SK-N-SH (cell line): ENCODE measurements at regions not wholly inside any gene's neighbourhood (a gene's known extent, or its start where the extent isn't known, plus 50 kb on each side); places are given as distances from the start of the nearest gene placed in this dataset.

Experiments
- CTCF ChIA-PET: fragments of 300-600, 350-600 bp; formaldehyde crosslinking; extraction: SDS; loops from one replicate; lab custom pipeline; 2021; lab: Yijun Ruan, JAX
- POLR2A ChIA-PET: fragments of 350-600 bp; sonication (Branson Sonifier 250); formaldehyde crosslinking; extraction: SDS; loops from one replicate; lab custom pipeline; 2020; ENCODE audit warnings: antibody characterized with exemption, inconsistent platforms; lab: Yijun Ruan, JAX
- DNase-seq: peaks from one replicate; pipeline ENCODE4 v3.0.0; 2012
- H2AFZ ChIP-seq: fragments of 200-600 bp; sonication (generic); 2 replicates; pipeline ENCODE4 v1.8.1; 2016; ENCODE audit warnings: antibody characterized with exemption, mild to moderate bottlenecking, low read depth
- H3F3A ChIP-seq: fragments of 200-600 bp; sonication (generic); replicated peaks from 2 replicates; pipeline ENCODE3; 2016; ENCODE audit warnings: antibody characterized with exemption, mild to moderate bottlenecking; ENCODE audit not compliant: insufficient read depth
- H3K27ac ChIP-seq, 2 experiments: fragments of 200-500 bp in 1 of 2; fragments of 200-600 bp in 1 of 2; sonication (Bioruptor generic) in 1 of 2; sonication (generic), shearing (Covaris generic) in 1 of 2; 2 replicates each; pipeline versions ENCODE4 v1.5.1 to v1.6.1; 2014 to 2016; ENCODE audit warnings: low read depth in 2 of 2, inconsistent platforms in 1 of 2, low read length in 1 of 2, mild to moderate bottlenecking in 1 of 2, mixed read lengths in 1 of 2
- H3K27me3 ChIP-seq: fragments of 200-600 bp; sonication (generic), shearing (Covaris generic); 2 replicates; pipeline ENCODE4 v1.6.1; 2016; ENCODE audit warnings: mixed run types; ENCODE audit not compliant: insufficient read depth
- H3K36me3 ChIP-seq, 2 experiments: fragments of 200-500 bp in 1 of 2; fragments of 200-600 bp in 1 of 2; sonication (Bioruptor generic) in 1 of 2; sonication (generic) in 1 of 2; replicated peaks in 1 of 2; 2 replicates each; pipeline versions ENCODE3 to v1.5.1; 2014 to 2016; ENCODE audit warnings: low read length in 1 of 2, mild to moderate bottlenecking in 1 of 2; ENCODE audit not compliant: insufficient read depth in 2 of 2, control insufficient read depth in 1 of 2
- H3K4me1 ChIP-seq, 2 experiments: fragments of 200-500 bp in 1 of 2; fragments of 200-600 bp in 1 of 2; sonication (Bioruptor generic) in 1 of 2; sonication (generic), shearing (Covaris generic) in 1 of 2; 2 replicates each; pipeline versions ENCODE4 v1.5.1 to v1.6.1; 2014 to 2016; ENCODE audit warnings: low read depth in 1 of 2, low read length in 1 of 2, mixed run types in 1 of 2; ENCODE audit not compliant: insufficient read depth in 2 of 2, control insufficient read depth in 1 of 2
- H3K4me2 ChIP-seq: fragments of 200-600 bp; sonication (generic), shearing (Covaris generic); 2 replicates; pipeline ENCODE4 v1.6.1; 2017; ENCODE audit warnings: mixed run types
- H3K4me3 ChIP-seq, 2 experiments: fragments of 200-500 bp in 1 of 2; fragments of 200-600 bp in 1 of 2; sonication (Bioruptor generic) in 1 of 2; sonication (generic), shearing (Covaris generic) in 1 of 2; 2 replicates each; pipeline versions ENCODE4 v1.5.1 to v1.8.1; 2014 to 2016; ENCODE audit warnings: low read depth in 2 of 2, inconsistent platforms in 1 of 2, low read length in 1 of 2, mild to moderate bottlenecking in 1 of 2, mixed read lengths in 1 of 2, moderate library complexity in 1 of 2
- H3K79me2 ChIP-seq: fragments of 200-600 bp; sonication (generic); 2 replicates; pipeline ENCODE4 v1.8.1; 2017; ENCODE audit warnings: mild to moderate bottlenecking; ENCODE audit not compliant: insufficient read depth
- H3K9ac ChIP-seq: fragments of 200-600 bp; sonication (generic); 2 replicates; pipeline ENCODE4 v1.6.1; 2017; ENCODE audit warnings: mixed run types
- H3K9me2 ChIP-seq: fragments of 200-600 bp; sonication (generic); 2 replicates; pipeline ENCODE4 v1.6.1; 2017; ENCODE audit warnings: mixed run types
- H3K9me3 ChIP-seq: fragments of 200-600 bp; sonication (generic); 2 replicates; pipeline ENCODE4 v1.6.1; 2017; ENCODE audit warnings: mixed run types, mild to moderate bottlenecking, moderate library complexity
- H4K20me1 ChIP-seq: fragments of 200-600 bp; sonication (generic); 2 replicates; pipeline ENCODE4 v1.6.1; 2017; ENCODE audit warnings: mild to moderate bottlenecking, mixed run types; ENCODE audit not compliant: insufficient read depth
- CHD2 ChIP-seq: fragments of 150-350 bp; IDR thresholded peaks from 2 replicates; pipeline ENCODE4 v1.6.1; 2018; ENCODE audit warnings: low read length; ENCODE audit not compliant: partially characterized antibody
- ELF1 ChIP-seq: IDR thresholded peaks from 2 replicates; pipeline ENCODE4 v1.4.0; 2012
- EP300 ChIP-seq, 2 experiments: IDR thresholded peaks; 2 replicates each; pipeline versions ENCODE4 v1.4.0 to v1.6.1; 2012; ENCODE audit warnings: borderline replicate concordance in 1 of 2, low read depth in 1 of 2, low read length in 1 of 2
- EZH2phosphoT487 ChIP-seq: fragments of 200-600 bp; sonication (generic); IDR thresholded peaks from 2 replicates; pipeline ENCODE4 v1.6.1; 2017; ENCODE audit warnings: low read depth, mixed run types, mild to moderate bottlenecking, antibody characterized with exemption, moderate library complexity, borderline replicate concordance
- FOSL2 ChIP-seq: IDR thresholded peaks from 2 replicates; pipeline ENCODE4 v1.4.0; 2012; ENCODE audit warnings: low read depth, mild to moderate bottlenecking, moderate library complexity, borderline replicate concordance
- JUND ChIP-seq: IDR thresholded peaks from 2 replicates; pipeline ENCODE4 v1.4.0; 2012
- NFIC ChIP-seq: IDR thresholded peaks from 2 replicates; pipeline ENCODE4 v1.4.0; 2012; ENCODE audit warnings: borderline replicate concordance
- TAF1 ChIP-seq: IDR thresholded peaks from 2 replicates; pipeline ENCODE4 v1.6.1; 2012; ENCODE audit warnings: low read depth, mild to moderate bottlenecking, low read length, moderate library complexity, borderline replicate concordance
- TEAD4 ChIP-seq: IDR thresholded peaks from 2 replicates; pipeline ENCODE4 v1.4.0; 2012; ENCODE audit warnings: mild to moderate bottlenecking, borderline replicate concordance; ENCODE audit not compliant: insufficient read depth
- ZBTB33 ChIP-seq: IDR thresholded peaks from 2 replicates; pipeline ENCODE4 v1.4.0; 2012; ENCODE audit warnings: low read depth, borderline replicate concordance
- WGBS: methylation state at CpG from one replicate; pipeline ENCODE4 v1.1.6; 2017; ENCODE audit warnings: low lambda C conversion rate; 5-methylcytosine and 5-hydroxymethylcytosine counted together

- Histone ChIP-seq H4K20me1 (no peaks in the 10 kb centered on the region), H3K9me2 (no peaks in the 10 kb centered on the region), H2AFZ (no peak overlapping the region), H3F3A (no peaks in the 10 kb centered on the region), H3K27ac (no peak overlapping the region), H3K79me2 (no peaks in the 10 kb centered on the region), H3K4me2 (no peak overlapping the region), H3K9me3 (no peaks in the 10 kb centered on the region), H3K9ac (no peak overlapping the region), H3K4me3 (no peak overlapping the region), H3K4me1 (no peaks in the 10 kb centered on the region), H3K36me3 (no peaks in the 10 kb centered on the region), H3K27me3 (no peaks in the 10 kb centered on the region)
- WGBS, result 31% methylated on average over 4 of the region's 4 CpGs
- DNase-seq, result no peak
- CTCF ChIA-PET, result no interaction called here
- TF ChIP-seq ELF1 (no peak), NFIC (peak; percentile 24; the same call in 1 of the 2 replicates)
- POLR2A ChIA-PET, result no interaction called here
These were observed 172.8 kb downstream of the TINAG start for GRCh38 chr6:54481091-54481490.

- no peak for TF ChIP-seq EP300 (IDR thresholded peaks at IDR 0.05; ENCODE audit: borderline replicate concordance in 1 of 2, low read depth in 1 of 2, low read length in 1 of 2)
- no peak for TF ChIP-seq ZBTB33
- TF ChIP-seq EZH2phosphoT487, result no peak
- TF ChIP-seq TEAD4, result no peak
- TF ChIP-seq CHD2, result no peak
- WGBS, result 2% methylated on average over 3 of the region's 3 CpGs
- CTCF ChIA-PET, result no interaction called here
These were observed 183.2 kb downstream of the TINAG start for GRCh38 chr6:54491431-54491830.

GRCh38 chr6:54493138-54493537, 184.9 kb downstream of the TINAG start:
- POLR2A ChIA-PET, result no interaction called here

More at GRCh38 chr6:54491431-54491830, 183.2 kb downstream of the TINAG start:
- Histone ChIP-seq H3K36me3 (no peaks in the 10 kb centered on the region), H3K9me3 (no peaks in the 10 kb centered on the region), H3K79me2 (no peaks in the 10 kb centered on the region), H4K20me1 (no peaks in the 10 kb centered on the region), H3K4me2 (no peak overlapping the region), H2AFZ (no peak overlapping the region), H3K27ac (no peak overlapping the region), H3F3A (peaks cover 6% of the 10 kb centered on the region), H3K9ac (no peak overlapping the region), H3K27me3 (no peaks in the 10 kb centered on the region), H3K4me3 (no peak overlapping the region), H3K9me2 (no peaks in the 10 kb centered on the region), H3K4me1 (no peaks in the 10 kb centered on the region)
- no peak for DNase-seq
- POLR2A ChIA-PET, result no interaction called here

More at GRCh38 chr6:54493138-54493537, 184.9 kb downstream of the TINAG start:
- no peaks in the 10 kb centered on the region for H3K4me1 ChIP-seq
- H3K27me3 ChIP-seq, result no peaks in the 10 kb centered on the region
- H3K9me3 ChIP-seq, result no peaks in the 10 kb centered on the region
- no peak overlapping the region for H3K4me3 ChIP-seq
- H3K4me2 ChIP-seq, result no peak overlapping the region
- H4K20me1 ChIP-seq, result no peaks in the 10 kb centered on the region
- no peak overlapping the region for H3K9ac ChIP-seq
- peaks cover 6% of the 10 kb centered on the region for H3F3A ChIP-seq
- TF ChIP-seq TAF1, result no peak
- TF ChIP-seq FOSL2, result peak; percentile 61
- TF ChIP-seq JUND, result peak; percentile 9; the same call in 1 of the 2 replicates
- peak overlapping the region in 1 of 2 experiments; percentile 33; a peak in 1 of 4 replicates for H3K27ac ChIP-seq
- H3K79me2 ChIP-seq, result no peaks in the 10 kb centered on the region
- no peaks in the 10 kb centered on the region for H3K9me2 ChIP-seq
- CTCF ChIA-PET, result interaction anchor here (0.8 kb wide), 1 partner anchor 10 kb away, joined by 3 read pairs; no protein-coding TSS in a partner anchor
- no peak for DNase-seq
- peak overlapping the region; percentile 29; the same call in 1 of the 2 replicates for H2AFZ ChIP-seq
- H3K36me3 ChIP-seq, result no peaks in the 10 kb centered on the region
